Activated CD8-positive, alpha-beta memory T cell treated with anti-CD3 and anti-CD28 coated beads for 24 hours (primary cell): ENCODE measurements at regions not wholly inside any gene's neighbourhood (a gene's known extent, or its start where the extent isn't known, plus 50 kb on each side); places are given as distances from the start of the nearest gene placed in this dataset.
"Not testable (repeated sequence)": the region's sequence is repeated elsewhere in the genome, so short reads cannot be mapped to it uniquely, and the experiment has no call there.

Experiments
- DNase-seq: peaks from one replicate; pipeline ENCODE4 v3.0.0-alpha.2; 2020

GRCh38 chr3:178304758-178305467 lies 231.3 kb upstream of the KCNMB2 start:
- DNase-seq: no peak

- DNase-seq: no peak
Observed at GRCh38 chr3:178306432-178307115, 229.7 kb upstream of the KCNMB2 start.

GRCh38 chr3:178308771-178309170 lies 227.5 kb upstream of the KCNMB2 start:
- no peak for DNase-seq

GRCh38 chr3:178310949-178311348 lies 225.3 kb upstream of the KCNMB2 start:
- DNase-seq: no peak

- DNase-seq: no peak
Observed at GRCh38 chr3:178313716-178314115, 222.5 kb upstream of the KCNMB2 start.

GRCh38 chr3:178318340-178318739 lies 217.9 kb upstream of the KCNMB2 start:
- no peak for DNase-seq

- no peak for DNase-seq
Observed at GRCh38 chr3:178318941-178319816, 217.1 kb upstream of the KCNMB2 start.

- DNase-seq: no peak
Observed at GRCh38 chr3:178320456-178321351, 215.5 kb upstream of the KCNMB2 start.

- DNase-seq: no peak
Observed at GRCh38 chr3:178324356-178324755, 211.9 kb upstream of the KCNMB2 start.

GRCh38 chr3:178325330-178325729 lies 210.9 kb upstream of the KCNMB2 start:
- DNase-seq: no peak

- DNase-seq: no peak
Observed at GRCh38 chr3:178329936-178330335, 206.3 kb upstream of the KCNMB2 start.

GRCh38 chr3:178334239-178334638 lies 202.0 kb upstream of the KCNMB2 start:
- no peak for DNase-seq

- DNase-seq: no peak
Observed at GRCh38 chr3:178336336-178336735, 199.9 kb upstream of the KCNMB2 start.

- no peak for DNase-seq
Observed at GRCh38 chr3:178340506-178340905, 195.7 kb upstream of the KCNMB2 start.

GRCh38 chr3:178341636-178342035 lies 194.6 kb upstream of the KCNMB2 start:
- DNase-seq: no peak

GRCh38 chr3:178342111-178342510 lies 194.1 kb upstream of the KCNMB2 start:
- DNase-seq: no peak

- no peak for DNase-seq
Observed at GRCh38 chr3:178343433-178344038, 192.7 kb upstream of the KCNMB2 start.

GRCh38 chr3:178345944-178346343 lies 190.3 kb upstream of the KCNMB2 start:
- no peak for DNase-seq

- not testable (repeated sequence) for DNase-seq
Observed at GRCh38 chr3:178348561-178349217, 187.5 kb upstream of the KCNMB2 start.

GRCh38 chr3:178349218-178349596 lies 187.0 kb upstream of the KCNMB2 start:
- not testable (repeated sequence) for DNase-seq

GRCh38 chr3:178350763-178351162 lies 185.5 kb upstream of the KCNMB2 start:
- no peak for DNase-seq
